ENCODE measurements at regions not wholly inside any gene's neighbourhood (a gene's known extent, or its start where the extent isn't known, plus 50 kb on each side); places are given as distances from the start of the nearest gene placed in this dataset.

DNA sequence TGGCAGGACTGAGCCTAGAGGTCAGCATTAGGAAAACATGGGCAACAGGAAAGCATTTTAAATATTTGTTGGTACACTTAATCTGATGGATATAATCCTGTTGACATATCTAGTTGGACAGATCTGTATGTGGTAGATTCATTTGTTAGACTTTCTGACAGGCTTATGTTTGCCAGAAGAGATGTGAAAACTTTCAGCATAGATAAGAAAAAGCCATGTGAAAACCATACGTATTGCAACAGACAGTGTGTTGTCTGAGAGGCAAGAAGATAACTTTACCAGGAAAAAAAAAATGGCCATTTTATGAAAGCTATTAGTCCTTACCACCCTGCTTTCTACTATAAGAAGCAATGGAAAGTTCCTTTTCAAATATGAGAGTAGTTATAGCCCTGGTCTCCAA is 1902.2 kb upstream of the C9orf72 start:
- Mint-ChIP-seq H3K27me3 (no peaks in the 10 kb centered on the region), H3K4me1 (no peaks in the 10 kb centered on the region), H3K36me3 (no peaks in the 10 kb centered on the region), H3K9me3 (peaks cover 0 to 21% (median 6%) of the 10 kb centered on the region in 8 donors), H3K4me3 (no peak overlapping the region), H3K27ac (no peak overlapping the region)
- DNase-seq, result no peak
- Histone ChIP-seq H3K4me1 (ENCODE audit: insufficient read depth, low read length) (no peaks in the 10 kb centered on the region), H3K4me3 (ENCODE audit: low read length in 2 of 2) (no peak overlapping the region), H3K27me3 (ENCODE audit: insufficient read depth, low read length) (no peaks in the 10 kb centered on the region), H3K9me3 (ENCODE audit: control insufficient read depth in 1 of 2, low read length in 2 of 2) (no peaks in the 10 kb centered on the region), H3K27ac (ENCODE audit: low read depth, low read length) (no peak overlapping the region), H3K36me3 (ENCODE audit: insufficient read depth, low read length) (no peaks in the 10 kb centered on the region)
- CTCF ChIA-PET (ENCODE audit: partially characterized antibody), result no interaction called here
- intact Hi-C loops (cut with micrococcal nuclease), result no loop called here
- POLR2A ChIA-PET (ENCODE audit: partially characterized antibody), result no interaction called here

DNA sequence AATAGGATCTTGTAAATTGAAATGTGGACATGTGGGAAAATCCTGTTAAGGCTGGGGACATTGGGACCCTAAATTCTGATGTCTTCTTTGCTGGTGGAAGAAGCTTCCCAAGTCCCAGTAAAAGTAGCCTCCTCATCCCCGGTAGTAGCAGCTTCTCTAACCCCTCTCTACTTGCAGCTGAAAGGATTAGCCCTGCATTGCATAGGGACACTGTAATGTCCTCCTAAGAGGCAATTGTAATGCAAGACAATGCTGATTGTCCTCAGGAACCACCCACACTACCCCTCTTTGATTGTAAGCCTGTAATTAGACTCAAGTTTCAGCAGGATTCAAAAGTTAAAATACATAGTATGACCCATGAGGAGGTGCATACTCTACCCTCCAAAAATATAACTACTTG is 1938.4 kb upstream of the C9orf72 start:
- Mint-ChIP-seq H3K9me3 (peaks cover 2 to 11% (median 4%) of the 10 kb centered on the region in 8 donors), H3K27me3 (no peaks in the 10 kb centered on the region), H3K27ac (no peak overlapping the region), H3K4me3 (no peak overlapping the region), H3K4me1 (no peaks in the 10 kb centered on the region), H3K36me3 (no peaks in the 10 kb centered on the region)
- H3K27ac ChIP-seq (ENCODE audit: low read depth, low read length), result no peak overlapping the region
- H3K4me3 ChIP-seq (ENCODE audit: low read length in 2 of 2), result no peak overlapping the region
- ChIA-PET POLR2A (ENCODE audit: partially characterized antibody) (no interaction called here), CTCF (ENCODE audit: partially characterized antibody) (no interaction called here)
- no peaks in the 10 kb centered on the region for H3K4me1 ChIP-seq (ENCODE audit: insufficient read depth, low read length)
- intact Hi-C loops (cut with micrococcal nuclease), result no loop called here
- H3K27me3 ChIP-seq (ENCODE audit: insufficient read depth, low read length), result no peaks in the 10 kb centered on the region
- DNase-seq, result no peak
- no peaks in the 10 kb centered on the region for H3K36me3 ChIP-seq (ENCODE audit: insufficient read depth, low read length)
- H3K9me3 ChIP-seq (ENCODE audit: control insufficient read depth in 1 of 2, low read length in 2 of 2), result no peaks in the 10 kb centered on the region

DNA sequence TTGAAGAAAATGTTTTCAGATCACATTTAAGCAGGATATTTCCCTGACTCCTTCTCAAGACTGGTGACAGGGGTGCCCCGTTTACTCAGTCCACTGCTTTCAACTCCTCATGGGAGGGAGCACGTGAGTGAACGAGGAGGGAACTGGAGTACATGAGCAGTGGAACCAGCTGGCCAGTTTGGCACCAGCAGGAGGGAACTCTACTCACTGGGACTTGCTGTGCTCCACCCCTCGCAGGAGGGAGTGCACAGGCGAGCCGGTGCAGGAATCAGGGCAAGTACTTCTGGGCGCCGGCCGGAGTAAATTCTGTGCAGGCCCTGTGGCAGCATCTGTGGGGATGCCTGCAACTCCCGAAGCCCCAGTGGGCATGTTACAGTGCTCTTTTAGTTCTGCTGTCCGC is 1941.1 kb upstream of the C9orf72 start:
- no peaks in the 10 kb centered on the region for H3K36me3 ChIP-seq (ENCODE audit: insufficient read depth, low read length)
- intact Hi-C loops (cut with micrococcal nuclease), result no loop called here
- no peaks in the 10 kb centered on the region for H3K36me3 Mint-ChIP-seq
- no peaks in the 10 kb centered on the region for H3K9me3 ChIP-seq (ENCODE audit: control insufficient read depth in 1 of 2, low read length in 2 of 2)
- CTCF ChIA-PET (ENCODE audit: partially characterized antibody), result no interaction called here
- peaks cover 0 to 7% (median 3%) of the 10 kb centered on the region in 8 donors for H3K9me3 Mint-ChIP-seq
- H3K27ac ChIP-seq (ENCODE audit: low read depth, low read length), result no peak overlapping the region
- H3K4me1 ChIP-seq (ENCODE audit: insufficient read depth, low read length), result no peaks in the 10 kb centered on the region
- H3K27me3 Mint-ChIP-seq, result no peaks in the 10 kb centered on the region
- no peak overlapping the region for H3K4me3 ChIP-seq (ENCODE audit: low read length in 2 of 2)
- POLR2A ChIA-PET (ENCODE audit: partially characterized antibody), result no interaction called here
- H3K27ac Mint-ChIP-seq, result no peak overlapping the region
- DNase-seq, result no peak
- no peak overlapping the region for H3K4me3 Mint-ChIP-seq
- H3K27me3 ChIP-seq (ENCODE audit: insufficient read depth, low read length), result no peaks in the 10 kb centered on the region
- H3K4me1 Mint-ChIP-seq, result no peaks in the 10 kb centered on the region

DNA sequence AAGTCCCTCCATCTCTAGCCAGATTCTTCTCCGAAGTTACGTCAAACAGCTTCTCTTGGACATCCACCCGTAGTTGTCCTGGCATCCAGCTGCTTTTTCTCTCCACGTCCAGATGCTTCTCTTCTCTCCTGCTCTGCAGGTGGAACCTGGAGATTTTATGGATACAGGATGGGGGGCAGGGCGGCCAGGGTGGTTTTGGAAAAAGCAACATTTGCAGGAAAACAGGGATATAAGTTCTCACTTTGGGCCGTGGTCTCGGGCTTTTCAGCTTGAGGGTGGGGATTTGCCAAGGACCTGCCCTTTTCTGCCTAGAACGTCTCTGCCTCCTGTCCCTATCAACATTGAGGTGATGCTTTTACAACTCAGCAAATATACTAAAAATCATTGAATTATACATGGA is 1941.6 kb upstream of the C9orf72 start:
- Mint-ChIP-seq H3K4me1 (no peaks in the 10 kb centered on the region), H3K9me3 (peaks cover 0 to 7% (median under 1%) of the 10 kb centered on the region in 8 donors), H3K4me3 (no peak overlapping the region), H3K27me3 (no peaks in the 10 kb centered on the region), H3K36me3 (no peaks in the 10 kb centered on the region), H3K27ac (no peak overlapping the region)
- H3K27ac ChIP-seq (ENCODE audit: low read depth, low read length), result no peak overlapping the region
- no peaks in the 10 kb centered on the region for H3K36me3 ChIP-seq (ENCODE audit: insufficient read depth, low read length)
- ChIA-PET POLR2A (ENCODE audit: partially characterized antibody) (no interaction called here), CTCF (ENCODE audit: partially characterized antibody) (no interaction called here)
- intact Hi-C loops (cut with micrococcal nuclease), result no loop called here
- H3K4me3 ChIP-seq (ENCODE audit: low read length in 2 of 2), result no peak overlapping the region
- DNase-seq, result no peak
- no peaks in the 10 kb centered on the region for H3K4me1 ChIP-seq (ENCODE audit: insufficient read depth, low read length)
- H3K9me3 ChIP-seq (ENCODE audit: control insufficient read depth in 1 of 2, low read length in 2 of 2), result no peaks in the 10 kb centered on the region
- H3K27me3 ChIP-seq (ENCODE audit: insufficient read depth, low read length), result no peaks in the 10 kb centered on the region

DNA sequence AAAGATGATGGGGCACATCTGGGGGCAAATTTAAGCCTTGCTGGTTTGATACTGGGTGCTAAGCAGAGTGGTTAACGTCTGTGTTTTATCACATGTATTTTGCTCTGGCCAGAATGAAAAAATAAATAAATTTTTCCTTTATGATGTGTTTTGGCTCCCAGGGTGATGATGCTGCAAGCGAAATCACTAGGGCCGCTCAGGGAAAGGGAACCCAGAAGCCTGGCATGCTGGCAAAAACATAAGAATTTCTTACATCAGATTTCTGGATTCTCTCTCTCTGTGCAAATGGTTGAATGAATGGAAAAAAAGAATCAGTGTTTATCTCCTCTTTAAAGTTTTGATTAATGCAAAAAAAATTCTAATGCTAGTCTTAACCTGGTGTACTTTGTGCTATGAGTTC is 1975.2 kb upstream of the C9orf72 start:
- Histone ChIP-seq H3K27ac (ENCODE audit: low read depth, low read length) (no peak overlapping the region), H3K4me3 (ENCODE audit: low read length in 2 of 2) (no peak overlapping the region), H3K27me3 (ENCODE audit: insufficient read depth, low read length) (no peaks in the 10 kb centered on the region), H3K9me3 (ENCODE audit: control insufficient read depth in 1 of 2, low read length in 2 of 2) (no peaks in the 10 kb centered on the region), H3K36me3 (ENCODE audit: insufficient read depth, low read length) (no peaks in the 10 kb centered on the region), H3K4me1 (ENCODE audit: insufficient read depth, low read length) (no peaks in the 10 kb centered on the region)
- Mint-ChIP-seq H3K4me3 (no peak overlapping the region), H3K9me3 (peaks cover 0 to 8% (median 2%) of the 10 kb centered on the region in 8 donors), H3K27me3 (no peaks in the 10 kb centered on the region), H3K27ac (no peak overlapping the region), H3K4me1 (no peaks in the 10 kb centered on the region), H3K36me3 (no peaks in the 10 kb centered on the region)
- no peak for DNase-seq
- CTCF ChIA-PET (ENCODE audit: partially characterized antibody), result no interaction called here
- intact Hi-C loops (cut with micrococcal nuclease), result no loop called here
- POLR2A ChIA-PET (ENCODE audit: partially characterized antibody), result no interaction called here

DNA sequence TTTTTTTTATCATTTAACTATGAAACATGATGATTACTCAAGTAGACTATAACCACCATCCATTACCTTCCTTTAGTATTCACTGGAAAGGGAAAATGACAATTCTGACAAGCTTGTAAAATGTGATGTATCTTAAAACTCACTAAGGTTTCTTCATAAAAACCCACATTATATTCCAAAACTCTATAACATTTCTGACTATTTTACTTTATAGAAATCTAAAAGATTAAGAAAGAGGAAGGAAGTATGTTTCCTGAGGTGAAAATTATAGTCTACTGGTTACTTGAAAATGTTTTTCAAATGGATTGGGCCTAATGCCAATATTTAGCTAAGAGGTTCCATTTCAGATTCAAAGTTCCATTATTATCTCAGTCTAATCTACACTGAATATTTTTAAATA is 1982.2 kb upstream of the C9orf72 start:
- H3K36me3 ChIP-seq (ENCODE audit: insufficient read depth, low read length), result no peaks in the 10 kb centered on the region
- intact Hi-C loops (cut with micrococcal nuclease), result no loop called here
- no peak overlapping the region for H3K4me3 Mint-ChIP-seq
- no peaks in the 10 kb centered on the region for H3K27me3 ChIP-seq (ENCODE audit: insufficient read depth, low read length)
- no peak for DNase-seq
- no peaks in the 10 kb centered on the region for H3K4me1 ChIP-seq (ENCODE audit: insufficient read depth, low read length)
- H3K4me3 ChIP-seq (ENCODE audit: low read length in 2 of 2), result no peak overlapping the region
- H3K9me3 ChIP-seq (ENCODE audit: control insufficient read depth in 1 of 2, low read length in 2 of 2), result no peaks in the 10 kb centered on the region
- no peak overlapping the region for H3K27ac ChIP-seq (ENCODE audit: low read depth, low read length)
- H3K4me1 Mint-ChIP-seq, result no peaks in the 10 kb centered on the region
- H3K36me3 Mint-ChIP-seq, result no peaks in the 10 kb centered on the region
- CTCF ChIA-PET (ENCODE audit: partially characterized antibody), result no interaction called here
- H3K27me3 Mint-ChIP-seq, result no peaks in the 10 kb centered on the region
- POLR2A ChIA-PET (ENCODE audit: partially characterized antibody), result no interaction called here
- no peak overlapping the region for H3K27ac Mint-ChIP-seq
- peaks cover 0 to 8% (median 0%) of the 10 kb centered on the region in 8 donors for H3K9me3 Mint-ChIP-seq

DNA sequence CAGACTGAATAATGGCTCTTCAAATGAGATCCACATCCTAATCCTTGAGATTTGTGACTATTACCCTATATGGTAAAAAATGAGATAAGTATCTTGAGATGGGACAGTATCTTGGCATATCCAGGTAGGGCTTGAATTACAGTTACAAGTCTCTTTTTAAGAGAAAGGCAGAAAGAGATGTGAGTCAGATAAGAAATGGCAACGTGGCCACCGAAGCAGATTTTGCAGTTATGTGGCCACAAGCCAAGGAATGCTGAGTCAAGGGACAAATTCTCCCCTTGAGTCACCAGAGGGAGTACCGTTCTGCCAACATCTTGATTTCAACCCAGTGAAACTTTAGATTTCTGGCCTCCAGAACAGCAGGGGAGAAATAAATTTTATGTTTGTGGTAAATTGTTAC is 1983.0 kb upstream of the C9orf72 start:
- no peak for DNase-seq
- H3K27me3 Mint-ChIP-seq, result no peaks in the 10 kb centered on the region
- no peaks in the 10 kb centered on the region for H3K4me1 Mint-ChIP-seq
- H3K27ac Mint-ChIP-seq, result no peak overlapping the region
- intact Hi-C loops (cut with micrococcal nuclease), result no loop called here
- ChIA-PET CTCF (ENCODE audit: partially characterized antibody) (no interaction called here), POLR2A (ENCODE audit: partially characterized antibody) (no interaction called here)
- Histone ChIP-seq H3K27ac (ENCODE audit: low read depth, low read length) (no peak overlapping the region), H3K9me3 (ENCODE audit: control insufficient read depth in 1 of 2, low read length in 2 of 2) (no peaks in the 10 kb centered on the region), H3K4me3 (ENCODE audit: low read length in 2 of 2) (no peak overlapping the region), H3K36me3 (ENCODE audit: insufficient read depth, low read length) (no peaks in the 10 kb centered on the region), H3K27me3 (ENCODE audit: insufficient read depth, low read length) (no peaks in the 10 kb centered on the region), H3K4me1 (ENCODE audit: insufficient read depth, low read length) (no peaks in the 10 kb centered on the region)
- peaks cover 0 to 13% (median under 1%) of the 10 kb centered on the region in 8 donors for H3K9me3 Mint-ChIP-seq
- no peaks in the 10 kb centered on the region for H3K36me3 Mint-ChIP-seq
- H3K4me3 Mint-ChIP-seq, result no peak overlapping the region

DNA sequence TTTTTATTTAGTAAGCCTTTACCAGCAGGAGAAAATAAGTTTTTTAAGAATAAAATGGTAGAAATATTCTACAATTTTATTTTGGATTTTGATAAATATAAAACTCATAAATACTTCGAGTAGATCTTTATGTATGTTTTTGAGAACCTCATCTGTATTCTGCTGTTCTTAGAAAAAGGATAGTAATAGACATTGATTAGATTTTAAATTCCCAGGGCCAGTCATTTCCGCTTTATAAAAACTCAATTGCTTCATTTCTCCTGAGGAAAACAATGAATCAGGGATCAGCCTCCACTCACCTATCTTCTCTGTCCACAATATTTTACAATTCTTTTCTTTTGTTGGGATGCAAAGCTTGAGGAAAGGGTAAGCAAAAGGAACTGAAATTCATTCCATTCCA is 1983.5 kb upstream of the C9orf72 start:
- Histone ChIP-seq H3K36me3 (ENCODE audit: insufficient read depth, low read length) (no peaks in the 10 kb centered on the region), H3K9me3 (ENCODE audit: control insufficient read depth in 1 of 2, low read length in 2 of 2) (no peaks in the 10 kb centered on the region), H3K4me3 (ENCODE audit: low read length in 2 of 2) (no peak overlapping the region), H3K4me1 (ENCODE audit: insufficient read depth, low read length) (no peaks in the 10 kb centered on the region), H3K27me3 (ENCODE audit: insufficient read depth, low read length) (no peaks in the 10 kb centered on the region), H3K27ac (ENCODE audit: low read depth, low read length) (no peak overlapping the region)
- Mint-ChIP-seq H3K4me3 (no peak overlapping the region), H3K36me3 (no peaks in the 10 kb centered on the region), H3K9me3 (peaks cover 0 to 13% (median 1%) of the 10 kb centered on the region in 8 donors), H3K27ac (no peak overlapping the region), H3K4me1 (no peaks in the 10 kb centered on the region), H3K27me3 (no peaks in the 10 kb centered on the region)
- POLR2A ChIA-PET (ENCODE audit: partially characterized antibody), result no interaction called here
- DNase-seq, result no peak
- intact Hi-C loops (cut with micrococcal nuclease), result no loop called here
- CTCF ChIA-PET (ENCODE audit: partially characterized antibody), result no interaction called here

Data from CD4-positive, alpha-beta memory T cell (primary cell).